BJ (cell line): ENCODE measurements at regions not wholly inside any gene's neighbourhood (a gene's known extent, or its start where the extent isn't known, plus 50 kb on each side); places are given as distances from the start of the nearest gene placed in this dataset.

Experiments
- CTCF ChIA-PET: fragments of 350-600 bp; formaldehyde crosslinking; extraction: SDS; loops from one replicate; lab custom pipeline; 2021; ENCODE audit warnings: antibody characterized with exemption, inconsistent platforms; lab: Yijun Ruan, JAX
- POLR2A ChIA-PET: fragments of 300-600 bp; sonication (Branson Sonifier 250); formaldehyde crosslinking; extraction: SDS; loops from one replicate; lab custom pipeline; 2021; ENCODE audit warnings: antibody characterized with exemption; lab: Charles Lee
- DNase-seq: peaks from one replicate; pipeline ENCODE4 v3.0.0-alpha.2; 2011; ENCODE audit warnings: low read depth
- H3K27me3 ChIP-seq: 2 replicates; pipeline ENCODE4 v1.6.0; 2011; ENCODE audit warnings: low read length; ENCODE audit not compliant: control insufficient read depth, insufficient read depth
- H3K36me3 ChIP-seq: 2 replicates; pipeline ENCODE4 v1.5.1; 2011; ENCODE audit warnings: low read length; ENCODE audit not compliant: control insufficient read depth, insufficient read depth
- H3K4me3 ChIP-seq: 2 replicates; pipeline ENCODE4 v1.5.1; 2011; ENCODE audit warnings: low read depth, mild to moderate bottlenecking, control low read depth, low read length
- CTCF ChIP-seq: IDR thresholded peaks from 2 replicates; pipeline ENCODE4 v1.5.1; 2011; ENCODE audit warnings: low read depth, mild to moderate bottlenecking, control low read depth, inconsistent platforms, low read length, moderate library complexity; ENCODE audit not compliant: insufficient read depth

- ChIA-PET POLR2A (no interaction called here), CTCF (no interaction called here)
- TF ChIP-seq CTCF = no peak
- H3K36me3 ChIP-seq = no peaks in the 10 kb centered on the region
- H3K4me3 ChIP-seq = no peak overlapping the region
- DNase-seq = no peak
- no peaks in the 10 kb centered on the region for H3K27me3 ChIP-seq
Measured at GRCh38 chr6:147972448-147972847, 370.2 kb upstream of the SASH1 start.

GRCh38 chr6:147973806-147974205 lies 368.8 kb upstream of the SASH1 start:
- no peak for TF ChIP-seq CTCF
- ChIA-PET CTCF (interaction anchor here (1.1 kb wide), 1 partner anchor 278 kb away, joined by 3 read pairs; no protein-coding TSS in a partner anchor), POLR2A (no interaction called here)
- no peak overlapping the region for H3K4me3 ChIP-seq
- DNase-seq = no peak
- H3K27me3 ChIP-seq = no peaks in the 10 kb centered on the region
- H3K36me3 ChIP-seq = no peaks in the 10 kb centered on the region

- Histone ChIP-seq H3K4me3 (no peak overlapping the region), H3K36me3 (no peaks in the 10 kb centered on the region), H3K27me3 (no peaks in the 10 kb centered on the region)
- CTCF ChIA-PET = interaction anchor here (0.6 to 1.1 kb wide), 2 partner anchors 49 to 277 kb away, joined by 3 read pairs; no protein-coding TSS in a partner anchor
- POLR2A ChIA-PET = no interaction called here
- DNase-seq = peak; percentile 19
- TF ChIP-seq CTCF = no peak
Measured at GRCh38 chr6:147974376-147974775, 368.3 kb upstream of the SASH1 start.

GRCh38 chr6:147977851-147978465 lies 364.7 kb upstream of the SASH1 start:
- Histone ChIP-seq H3K27me3 (no peaks in the 10 kb centered on the region), H3K36me3 (no peaks in the 10 kb centered on the region), H3K4me3 (no peak overlapping the region)
- POLR2A ChIA-PET = no interaction called here
- no peak for TF ChIP-seq CTCF
- DNase-seq = no peak
- CTCF ChIA-PET = no interaction called here

- POLR2A ChIA-PET = no interaction called here
- Histone ChIP-seq H3K36me3 (no peaks in the 10 kb centered on the region), H3K27me3 (no peaks in the 10 kb centered on the region), H3K4me3 (no peak overlapping the region)
- CTCF ChIA-PET = interaction anchor here (0.6 kb wide), 1 partner anchor 428 kb away, joined by 3 read pairs; no protein-coding TSS in a partner anchor
- TF ChIP-seq CTCF = no peak
- no peak for DNase-seq
Measured at GRCh38 chr6:147979966-147980365, 362.7 kb upstream of the SASH1 start.
